KMS-11 (cell line): ENCODE measurements at regions not wholly inside any gene's neighbourhood (a gene's known extent, or its start where the extent isn't known, plus 50 kb on each side); places are given as distances from the start of the nearest gene placed in this dataset.

Experiments used
- H2AFZ ChIP-seq: fragments of 200-600 bp; sonication (generic); 2 replicates; pipeline ENCODE4 v1.6.1; 2016; ENCODE audit warnings: antibody characterized with exemption, mixed run types, low read depth
- H3K27ac ChIP-seq: fragments of 200-600 bp; sonication (generic); 2 replicates; pipeline ENCODE4 v1.6.1; 2016; ENCODE audit warnings: mild to moderate bottlenecking, mixed run types
- H3K27me3 ChIP-seq: fragments of 200-600 bp; sonication (generic); 2 replicates; pipeline ENCODE4 v1.6.1; 2017; ENCODE audit warnings: mild to moderate bottlenecking, low read depth, mixed run types, moderate library complexity; ENCODE audit not compliant: insufficient read depth
- H3K36me3 ChIP-seq: fragments of 200-600 bp; sonication (generic); 2 replicates; pipeline ENCODE4 v1.6.1; 2017; ENCODE audit warnings: mild to moderate bottlenecking, mixed run types; ENCODE audit not compliant: insufficient read depth
- H3K4me1 ChIP-seq: fragments of 200-600 bp; sonication (generic); 2 replicates; pipeline ENCODE4 v1.6.1; 2016; ENCODE audit warnings: mild to moderate bottlenecking, low read depth, mixed run types; ENCODE audit not compliant: poor library complexity, severe bottlenecking
- H3K4me2 ChIP-seq: fragments of 200-600 bp; sonication (generic); 2 replicates; pipeline ENCODE4 v1.7.0; 2016; ENCODE audit warnings: mild to moderate bottlenecking, mixed run types
- H3K4me3 ChIP-seq: fragments of 200-600 bp; sonication (generic); IDR thresholded peaks from 2 replicates; pipeline ENCODE4 v1.6.1; 2017; ENCODE audit warnings: low read depth, low read length, mixed read lengths; ENCODE audit not compliant: insufficient read depth
- H3K79me2 ChIP-seq: fragments of 200-600 bp; sonication (generic); 2 replicates; pipeline ENCODE4 v1.6.1; 2016; ENCODE audit warnings: low read depth, mixed run types; ENCODE audit not compliant: insufficient read depth
- H3K9ac ChIP-seq: fragments of 200-600 bp; sonication (generic); 2 replicates; pipeline ENCODE4 v1.6.1; 2016; ENCODE audit warnings: mild to moderate bottlenecking, mixed run types
- H4K20me1 ChIP-seq: fragments of 200-600 bp; sonication (generic); 2 replicates; pipeline ENCODE4 v1.6.1; 2016; ENCODE audit warnings: mild to moderate bottlenecking, mixed run types; ENCODE audit not compliant: insufficient read depth
- TF ChIP-seq, protein P1 (sequence below): fragments of 200-600 bp; sonication (generic); conservative IDR thresholded peaks from 2 replicates; pipeline ENCODE4 v1.6.1; 2017; ENCODE audit warnings: low read depth, mild to moderate bottlenecking, antibody characterized with exemption, low read length, moderate library complexity, mixed read lengths

DNA sequence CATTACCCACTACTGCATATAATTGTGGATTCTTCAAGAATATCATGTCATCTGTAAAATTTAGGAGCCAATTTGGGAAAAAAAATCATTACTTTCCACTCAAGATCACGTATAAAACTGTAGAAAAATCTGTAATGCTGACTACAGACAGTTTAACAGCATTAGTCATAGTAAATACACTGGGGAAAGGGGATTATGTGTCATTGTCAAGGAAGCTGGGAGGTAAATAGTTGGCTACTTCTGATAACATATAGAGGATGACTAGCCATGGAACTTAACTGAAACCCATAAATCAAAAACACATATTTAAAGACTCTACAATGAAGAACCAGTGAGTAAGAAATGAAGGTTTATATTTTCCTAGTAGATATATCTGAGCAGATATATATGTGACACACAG is 1666.4 kb upstream of the IGFBP7 start:
- Histone ChIP-seq H3K4me2 (no peak overlapping the region), H4K20me1 (no peaks in the 10 kb centered on the region), H3K9ac (no peak overlapping the region), H3K27ac (no peak overlapping the region), H3K36me3 (no peaks in the 10 kb centered on the region), H3K4me3 (no peak overlapping the region), H3K27me3 (no peaks in the 10 kb centered on the region), H3K4me1 (no peaks in the 10 kb centered on the region), H3K79me2 (no peaks in the 10 kb centered on the region), H2AFZ (no peak overlapping the region)
- TF ChIP-seq, protein P1, sequence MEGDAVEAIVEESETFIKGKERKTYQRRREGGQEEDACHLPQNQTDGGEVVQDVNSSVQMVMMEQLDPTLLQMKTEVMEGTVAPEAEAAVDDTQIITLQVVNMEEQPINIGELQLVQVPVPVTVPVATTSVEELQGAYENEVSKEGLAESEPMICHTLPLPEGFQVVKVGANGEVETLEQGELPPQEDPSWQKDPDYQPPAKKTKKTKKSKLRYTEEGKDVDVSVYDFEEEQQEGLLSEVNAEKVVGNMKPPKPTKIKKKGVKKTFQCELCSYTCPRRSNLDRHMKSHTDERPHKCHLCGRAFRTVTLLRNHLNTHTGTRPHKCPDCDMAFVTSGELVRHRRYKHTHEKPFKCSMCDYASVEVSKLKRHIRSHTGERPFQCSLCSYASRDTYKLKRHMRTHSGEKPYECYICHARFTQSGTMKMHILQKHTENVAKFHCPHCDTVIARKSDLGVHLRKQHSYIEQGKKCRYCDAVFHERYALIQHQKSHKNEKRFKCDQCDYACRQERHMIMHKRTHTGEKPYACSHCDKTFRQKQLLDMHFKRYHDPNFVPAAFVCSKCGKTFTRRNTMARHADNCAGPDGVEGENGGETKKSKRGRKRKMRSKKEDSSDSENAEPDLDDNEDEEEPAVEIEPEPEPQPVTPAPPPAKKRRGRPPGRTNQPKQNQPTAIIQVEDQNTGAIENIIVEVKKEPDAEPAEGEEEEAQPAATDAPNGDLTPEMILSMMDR: no peak

DNA sequence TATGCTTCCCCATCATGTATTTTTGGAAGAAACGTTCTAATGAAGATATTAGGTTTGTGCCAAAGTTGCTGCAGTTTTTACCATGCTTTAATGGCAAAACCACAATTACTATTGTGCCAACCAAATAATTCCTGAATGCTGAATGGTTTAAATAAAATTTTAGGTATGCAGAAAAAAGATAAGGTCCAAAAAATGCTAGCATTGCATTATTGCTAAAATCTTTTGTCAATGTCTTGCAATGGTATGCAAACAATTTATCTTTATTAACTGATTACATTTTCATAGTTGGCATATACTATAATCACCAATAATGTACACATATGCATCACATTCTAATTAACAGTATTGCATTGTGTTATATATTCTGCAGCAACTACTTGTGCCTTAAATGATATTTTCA is 1657.4 kb upstream of the IGFBP7 start:
- Histone ChIP-seq H3K79me2 (no peaks in the 10 kb centered on the region), H3K9ac (no peak overlapping the region), H3K27ac (no peak overlapping the region), H3K4me1 (no peaks in the 10 kb centered on the region), H2AFZ (no peak overlapping the region), H3K4me3 (no peak overlapping the region), H3K36me3 (no peaks in the 10 kb centered on the region), H3K4me2 (no peak overlapping the region), H3K27me3 (no peaks in the 10 kb centered on the region), H4K20me1 (no peaks in the 10 kb centered on the region)
- TF ChIP-seq, protein P1: no peak

DNA sequence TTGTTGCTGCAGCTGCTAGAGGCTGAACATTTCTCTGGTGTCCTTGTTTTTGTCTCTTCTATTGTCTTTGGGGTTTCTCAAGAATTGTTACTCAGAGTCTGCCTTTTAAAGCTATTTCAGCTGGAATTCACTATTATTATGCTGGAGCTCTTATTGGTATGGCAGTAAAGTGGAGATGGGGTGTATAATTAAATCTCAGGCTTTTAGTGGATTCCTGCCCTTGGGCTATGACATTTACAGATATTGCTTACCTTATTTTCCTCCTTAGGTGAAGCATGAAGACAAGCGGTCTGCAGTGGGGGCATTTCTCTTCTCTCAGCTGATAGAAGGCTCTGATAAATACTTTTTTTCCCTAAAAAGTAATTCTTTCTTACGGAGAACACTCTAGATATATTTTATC is 1656.6 kb upstream of the IGFBP7 start:
- TF ChIP-seq, protein P1: no peak
- Histone ChIP-seq H4K20me1 (no peaks in the 10 kb centered on the region), H3K9ac (no peak overlapping the region), H3K27me3 (no peaks in the 10 kb centered on the region), H3K4me2 (no peak overlapping the region), H3K4me3 (no peak overlapping the region), H3K27ac (no peak overlapping the region), H3K36me3 (no peaks in the 10 kb centered on the region), H3K79me2 (no peaks in the 10 kb centered on the region), H2AFZ (no peak overlapping the region), H3K4me1 (peaks cover 3% of the 10 kb centered on the region)

DNA sequence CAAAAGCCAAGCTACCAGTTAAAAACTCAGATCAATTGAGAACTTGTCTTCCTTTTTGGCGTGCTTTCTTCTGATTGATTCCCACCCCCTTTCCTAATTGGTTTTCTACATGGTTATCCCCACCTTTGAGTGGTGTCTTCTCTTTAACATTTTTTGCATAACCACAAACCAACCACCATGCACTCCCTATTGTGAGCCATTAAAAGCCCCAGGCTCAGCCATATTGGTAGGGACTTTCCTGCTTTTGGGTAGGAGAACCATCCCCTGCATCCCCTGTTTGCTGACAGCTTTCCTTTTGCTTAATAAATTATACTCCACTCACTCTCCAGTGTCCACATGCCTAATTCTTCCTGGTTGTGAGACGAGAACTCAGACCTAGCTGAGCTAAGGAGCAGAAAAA is 1651.4 kb upstream of the IGFBP7 start:
- Histone ChIP-seq H3K9ac (peak overlapping the region; percentile 8; the same call in 1 of the 2 replicates), H3K79me2 (no peaks in the 10 kb centered on the region), H3K4me2 (peak overlapping the region; percentile 37), H2AFZ (peak overlapping the region; percentile 78), H3K27me3 (no peaks in the 10 kb centered on the region), H3K4me1 (peaks cover 24% of the 10 kb centered on the region), H3K36me3 (no peaks in the 10 kb centered on the region), H3K4me3 (no peak overlapping the region), H3K27ac (peak overlapping the region; percentile 62), H4K20me1 (no peaks in the 10 kb centered on the region)
- TF ChIP-seq, protein P1: no peak
